WTC11 (cell line): ENCODE measurements at regions not wholly inside any gene's neighbourhood (a gene's known extent, or its start where the extent isn't known, plus 50 kb on each side); places are given as distances from the start of the nearest gene placed in this dataset.

Experiments used
- HMGA2 ChIP-seq: fragments of 250-450 bp; sonication (Bioruptor Pico); IDR thresholded peaks from 2 replicates; pipeline ENCODE4 v1.4.0; 2021; ENCODE audit warnings: mild to moderate bottlenecking, moderate library complexity
- KAT7 ChIP-seq: sonication (generic); formaldehyde crosslinking; IDR thresholded peaks from 2 replicates; pipeline ENCODE4 v1.8.1; 2023; ENCODE audit warnings: missing genetic modification reagents, mild to moderate bottlenecking, borderline replicate concordance
- SMAD3 ChIP-seq: sonication (generic); formaldehyde crosslinking; IDR thresholded peaks from 2 replicates; pipeline ENCODE4 v1.8.0; 2022; ENCODE audit warnings: missing genetic modification reagents, mild to moderate bottlenecking, borderline replicate concordance
- TEAD4 ChIP-seq: sonication (generic); formaldehyde crosslinking; IDR thresholded peaks from 2 replicates; pipeline ENCODE4 v1.8.0; 2022; ENCODE audit warnings: mild to moderate bottlenecking, missing genetic modification reagents
- ZNF232 ChIP-seq: sonication (generic); formaldehyde crosslinking; IDR thresholded peaks from 2 replicates; pipeline ENCODE4 v1.8.0; 2022; ENCODE audit warnings: mild to moderate bottlenecking, missing genetic modification reagents
- ZNF263 ChIP-seq: sonication (generic); formaldehyde crosslinking; IDR thresholded peaks from 2 replicates; pipeline ENCODE4 v1.8.1; 2022; ENCODE audit warnings: low read depth, mild to moderate bottlenecking, moderate library complexity, missing genetic modification reagents
- ZNF396 ChIP-seq: fragments of 250-450 bp; sonication (Bioruptor Pico); IDR thresholded peaks from 2 replicates; pipeline ENCODE4 v1.8.0; 2021; ENCODE audit warnings: mild to moderate bottlenecking, moderate library complexity, borderline replicate concordance
- TF ChIP-seq, protein P1 (sequence below): fragments of 200-600 bp; IDR thresholded peaks from 2 replicates; pipeline ENCODE4 v1.8.0; 2022; ENCODE audit warnings: antibody characterized with exemption
- TF ChIP-seq, protein P2 (sequence below): sonication (generic); formaldehyde crosslinking; conservative IDR thresholded peaks from 2 replicates; pipeline ENCODE4 v1.8.1; 2022; ENCODE audit warnings: mild to moderate bottlenecking, missing genetic modification reagents

DNA sequence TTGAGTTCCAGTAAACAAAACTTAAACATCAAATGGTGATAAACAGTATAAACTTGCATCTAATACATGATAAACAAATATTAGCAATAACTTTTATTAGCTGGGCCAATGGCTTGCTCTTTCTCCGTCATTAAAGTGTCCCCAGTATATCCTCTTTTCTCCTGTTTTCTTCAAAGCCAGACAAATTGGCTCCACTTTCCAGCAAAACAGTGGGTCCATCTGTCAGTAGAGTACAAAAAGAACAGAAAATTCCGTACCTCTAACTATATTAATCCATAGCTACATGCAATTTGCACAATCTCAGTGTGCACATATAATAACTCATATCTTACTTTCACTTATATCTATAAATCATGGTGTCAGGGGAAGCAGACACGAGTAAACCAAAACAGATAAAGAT lies 678.0 kb upstream of the SPRY2 start:
- TF ChIP-seq ZNF396 (CRISPR knock-in tag): no peak
- no peak for TF ChIP-seq SMAD3 (CRISPR knock-in tag)
- TF ChIP-seq, protein P1, sequence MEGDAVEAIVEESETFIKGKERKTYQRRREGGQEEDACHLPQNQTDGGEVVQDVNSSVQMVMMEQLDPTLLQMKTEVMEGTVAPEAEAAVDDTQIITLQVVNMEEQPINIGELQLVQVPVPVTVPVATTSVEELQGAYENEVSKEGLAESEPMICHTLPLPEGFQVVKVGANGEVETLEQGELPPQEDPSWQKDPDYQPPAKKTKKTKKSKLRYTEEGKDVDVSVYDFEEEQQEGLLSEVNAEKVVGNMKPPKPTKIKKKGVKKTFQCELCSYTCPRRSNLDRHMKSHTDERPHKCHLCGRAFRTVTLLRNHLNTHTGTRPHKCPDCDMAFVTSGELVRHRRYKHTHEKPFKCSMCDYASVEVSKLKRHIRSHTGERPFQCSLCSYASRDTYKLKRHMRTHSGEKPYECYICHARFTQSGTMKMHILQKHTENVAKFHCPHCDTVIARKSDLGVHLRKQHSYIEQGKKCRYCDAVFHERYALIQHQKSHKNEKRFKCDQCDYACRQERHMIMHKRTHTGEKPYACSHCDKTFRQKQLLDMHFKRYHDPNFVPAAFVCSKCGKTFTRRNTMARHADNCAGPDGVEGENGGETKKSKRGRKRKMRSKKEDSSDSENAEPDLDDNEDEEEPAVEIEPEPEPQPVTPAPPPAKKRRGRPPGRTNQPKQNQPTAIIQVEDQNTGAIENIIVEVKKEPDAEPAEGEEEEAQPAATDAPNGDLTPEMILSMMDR: no peak
- no peak for TF ChIP-seq ZNF263 (CRISPR knock-in tag)
- TF ChIP-seq, protein P2, sequence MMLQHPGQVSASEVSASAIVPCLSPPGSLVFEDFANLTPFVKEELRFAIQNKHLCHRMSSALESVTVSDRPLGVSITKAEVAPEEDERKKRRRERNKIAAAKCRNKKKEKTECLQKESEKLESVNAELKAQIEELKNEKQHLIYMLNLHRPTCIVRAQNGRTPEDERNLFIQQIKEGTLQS (CRISPR knock-in tag): no peak
- no peak for TF ChIP-seq TEAD4 (CRISPR knock-in tag)
- TF ChIP-seq HMGA2 (CRISPR knock-in tag): no peak
- no peak for TF ChIP-seq ZNF232 (CRISPR knock-in tag)
- no peak for TF ChIP-seq KAT7 (CRISPR knock-in tag)
